Activated naive CD4-positive, alpha-beta T cell treated with anti-CD3 and anti-CD28 coated beads, Interleukin-2, amount 10 ng/mL, durations not matched to agents 7 days and 5 days (primary cell): ENCODE measurements at regions not wholly inside any gene's neighbourhood (a gene's known extent, or its start where the extent isn't known, plus 50 kb on each side); places are given as distances from the start of the nearest gene placed in this dataset.
"Not testable (repeated sequence)": the region's sequence is repeated elsewhere in the genome, so short reads cannot be mapped to it uniquely, and the experiment has no call there.

Source experiments
- CTCF ChIA-PET: fragments of 350-600 bp; sonication (Branson Sonifier 250); formaldehyde crosslinking; loops from one replicate; lab custom pipeline; 2021; ENCODE audit warnings: antibody characterized with exemption; lab: Charles Lee
- DNase-seq: peaks from one replicate; pipeline ENCODE4 v3.0.0-alpha.2; 2020
- H3K27ac Mint-ChIP-seq: one replicate; pipeline ENCODE4 v1.8.0; 2021; ENCODE audit warnings: mild to moderate bottlenecking, moderate library complexity, mixed read lengths
- H3K27me3 Mint-ChIP-seq: one replicate; pipeline ENCODE4 v1.8.0; 2021; ENCODE audit warnings: mild to moderate bottlenecking, mixed read lengths
- H3K36me3 Mint-ChIP-seq: one replicate; pipeline ENCODE4 v1.8.0; 2021; ENCODE audit warnings: mixed read lengths
- H3K4me1 Mint-ChIP-seq: one replicate; pipeline ENCODE4 v1.8.0; 2021; ENCODE audit warnings: mixed read lengths
- H3K4me3 Mint-ChIP-seq: one replicate; pipeline ENCODE4 v1.8.0; 2021; ENCODE audit warnings: mild to moderate bottlenecking, moderate library complexity, mixed read lengths
- H3K9me3 Mint-ChIP-seq: one replicate; pipeline ENCODE4 v1.8.0; 2021; ENCODE audit warnings: mixed read lengths

DNA sequence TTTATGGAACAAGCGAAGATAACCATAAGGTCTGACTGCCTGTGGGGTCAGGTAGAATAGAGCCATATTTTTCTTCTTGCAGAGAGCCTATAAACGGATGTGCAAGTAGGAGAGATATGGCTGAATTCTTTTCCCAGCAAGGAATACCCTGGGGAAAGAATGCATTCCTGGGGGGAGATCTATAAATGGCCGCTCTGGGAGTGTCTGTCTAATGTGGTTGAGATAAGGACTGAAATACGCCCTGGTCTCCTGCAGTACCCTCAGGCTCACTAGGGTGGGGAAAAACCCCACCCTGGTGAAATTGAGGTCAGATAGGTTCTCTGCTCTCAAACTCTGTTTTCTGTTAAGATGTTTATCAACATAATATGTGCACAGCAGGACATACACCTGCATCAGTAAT lies 209.0 kb downstream of the CPXCR1 start:
- H3K36me3 Mint-ChIP-seq, CTCF ChIA-PET, H3K4me1 Mint-ChIP-seq, H3K9me3 Mint-ChIP-seq, H3K27me3 Mint-ChIP-seq, DNase-seq, H3K4me3 Mint-ChIP-seq, H3K27ac Mint-ChIP-seq: not testable (repeated sequence)

DNA sequence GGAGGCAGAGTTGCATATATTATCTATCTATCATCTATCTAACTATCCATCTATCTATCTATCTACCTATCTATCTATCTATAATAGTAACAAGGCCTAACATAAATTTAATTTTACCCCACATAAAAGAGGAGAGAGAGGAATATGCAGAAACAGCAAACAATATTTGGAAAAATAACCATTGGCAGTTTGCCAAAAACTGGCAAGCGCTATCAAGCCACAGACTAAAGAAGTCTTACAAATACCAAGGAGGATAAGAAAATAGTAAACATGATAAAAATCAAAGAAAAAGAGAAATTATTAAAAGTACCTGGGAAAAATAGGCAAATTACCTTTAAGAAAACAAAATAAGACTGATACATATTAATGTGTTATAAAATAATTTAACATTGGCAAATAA lies 230.8 kb downstream of the CPXCR1 start:
- no peaks in the 10 kb centered on the region for H3K9me3 Mint-ChIP-seq
- DNase-seq = no peak
- H3K27me3 Mint-ChIP-seq = no peaks in the 10 kb centered on the region
- H3K36me3 Mint-ChIP-seq = no peaks in the 10 kb centered on the region
- CTCF ChIA-PET = no interaction called here
- H3K4me3 Mint-ChIP-seq = no peak overlapping the region
- no peaks in the 10 kb centered on the region for H3K4me1 Mint-ChIP-seq
- no peak overlapping the region for H3K27ac Mint-ChIP-seq

DNA sequence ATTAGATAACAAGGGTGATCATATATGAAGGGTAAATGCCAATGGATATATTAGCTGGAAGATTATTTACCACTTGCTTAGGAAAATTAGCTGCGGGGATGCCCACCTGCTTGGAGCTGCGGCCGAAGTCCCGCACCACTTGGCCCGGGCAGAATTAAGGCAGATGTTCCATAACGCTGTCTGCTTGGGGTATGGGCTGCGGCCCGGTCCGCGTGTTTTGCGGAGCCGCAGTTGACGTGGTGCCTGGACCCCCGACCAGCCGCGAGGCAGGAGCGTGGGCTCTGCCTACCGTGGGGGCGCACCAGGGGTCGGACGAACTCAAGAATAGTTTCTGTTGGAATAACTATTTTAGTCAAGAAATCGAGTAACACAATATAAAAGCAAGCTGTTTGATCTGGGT lies 235.2 kb downstream of the CPXCR1 start:
- Mint-ChIP-seq H3K36me3 (no peaks in the 10 kb centered on the region), H3K4me1 (no peaks in the 10 kb centered on the region), H3K9me3 (no peaks in the 10 kb centered on the region), H3K27me3 (no peaks in the 10 kb centered on the region), H3K27ac (no peak overlapping the region), H3K4me3 (no peak overlapping the region)
- CTCF ChIA-PET = no interaction called here
- DNase-seq = no peak

DNA sequence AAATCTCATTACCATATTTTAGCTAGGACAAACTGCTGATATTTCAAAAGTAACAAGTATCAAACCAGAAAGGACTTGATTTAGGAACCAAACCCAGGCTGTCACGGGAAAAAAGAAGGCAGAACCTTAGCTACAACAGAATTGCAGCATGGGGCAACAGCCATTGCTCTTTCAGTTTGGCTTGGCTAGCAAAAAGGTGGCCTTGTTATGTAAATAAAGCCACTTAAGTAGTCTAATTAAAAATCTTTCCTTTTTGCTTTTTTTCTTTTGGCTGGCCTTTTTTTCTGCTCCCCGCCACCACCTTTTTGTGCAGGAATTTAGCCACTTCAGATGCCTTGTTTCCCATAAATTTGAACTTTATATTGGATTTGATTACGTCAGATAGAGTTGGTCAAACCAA lies 235.9 kb downstream of the CPXCR1 start:
- H3K36me3 Mint-ChIP-seq = no peaks in the 10 kb centered on the region

DNA sequence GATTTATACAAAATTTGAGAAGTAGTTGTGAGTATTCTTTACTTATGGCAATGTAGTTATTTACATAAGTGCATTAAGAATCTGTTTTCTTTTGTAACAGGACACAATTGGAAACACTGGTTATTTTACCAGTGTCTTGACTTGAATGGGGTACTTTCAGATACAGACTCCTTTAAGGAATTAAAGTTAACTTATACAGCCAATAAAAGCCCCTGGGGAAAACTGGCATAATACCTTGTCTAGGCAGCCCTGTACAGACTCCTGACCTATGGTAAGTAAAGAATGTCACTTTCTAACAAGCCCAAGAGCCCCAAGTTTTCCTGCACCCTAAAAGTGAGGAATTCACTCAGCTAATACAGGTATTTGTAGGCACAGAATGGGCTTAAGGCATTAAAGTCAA lies 241.8 kb downstream of the CPXCR1 start:
- H3K4me3 Mint-ChIP-seq = no peak overlapping the region
- DNase-seq = no peak
- H3K36me3 Mint-ChIP-seq = no peaks in the 10 kb centered on the region
- H3K9me3 Mint-ChIP-seq = no peaks in the 10 kb centered on the region
- CTCF ChIA-PET = no interaction called here
- no peaks in the 10 kb centered on the region for H3K4me1 Mint-ChIP-seq
- no peaks in the 10 kb centered on the region for H3K27me3 Mint-ChIP-seq
- no peak overlapping the region for H3K27ac Mint-ChIP-seq

More for the DNA sequence above, 235.9 kb downstream of the CPXCR1 start:
- no peaks in the 10 kb centered on the region for H3K27me3 Mint-ChIP-seq
- no peak for DNase-seq
- no peak overlapping the region for H3K27ac Mint-ChIP-seq
- no peak overlapping the region for H3K4me3 Mint-ChIP-seq
- no peaks in the 10 kb centered on the region for H3K9me3 Mint-ChIP-seq
- CTCF ChIA-PET = no interaction called here
- no peaks in the 10 kb centered on the region for H3K4me1 Mint-ChIP-seq

DNA sequence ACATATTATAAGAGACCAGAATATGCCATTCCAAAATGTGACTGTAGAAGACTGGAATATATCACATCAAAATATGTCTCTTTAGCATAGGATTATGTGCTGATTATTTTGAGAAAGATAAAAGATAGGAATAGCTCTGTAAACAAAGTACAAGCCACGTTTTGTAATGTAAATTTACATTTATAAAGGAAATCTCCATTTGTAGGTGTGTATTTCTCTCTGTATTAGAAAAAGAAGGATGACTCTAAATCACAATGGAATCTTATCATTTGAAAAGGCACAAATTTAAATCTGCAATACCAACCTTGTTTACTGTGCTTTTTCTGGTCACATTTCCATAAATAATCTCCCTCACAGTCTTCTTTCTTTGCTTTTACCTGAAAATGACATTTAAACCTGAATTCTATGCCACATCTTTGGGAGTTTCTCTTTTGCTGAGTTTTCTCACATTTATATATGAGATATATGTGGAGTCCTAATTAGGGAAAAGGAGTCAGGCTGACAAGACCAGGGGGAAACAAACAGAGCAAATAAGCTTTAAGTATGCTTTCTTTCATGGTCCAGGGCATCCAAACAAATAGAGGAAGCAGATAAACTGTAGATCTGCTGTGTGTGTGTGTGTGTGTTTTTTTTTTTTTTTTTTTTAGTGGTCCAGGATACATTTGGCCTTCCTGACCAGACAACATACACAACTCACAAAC lies 244.0 kb downstream of the CPXCR1 start:
- CTCF ChIA-PET = no interaction called here
- peaks cover 3% of the 10 kb centered on the region for H3K9me3 Mint-ChIP-seq
- DNase-seq = no peak
- H3K27ac Mint-ChIP-seq = no peak overlapping the region
- H3K27me3 Mint-ChIP-seq = no peaks in the 10 kb centered on the region
- no peaks in the 10 kb centered on the region for H3K36me3 Mint-ChIP-seq
- no peaks in the 10 kb centered on the region for H3K4me1 Mint-ChIP-seq
- H3K4me3 Mint-ChIP-seq = no peak overlapping the region

DNA sequence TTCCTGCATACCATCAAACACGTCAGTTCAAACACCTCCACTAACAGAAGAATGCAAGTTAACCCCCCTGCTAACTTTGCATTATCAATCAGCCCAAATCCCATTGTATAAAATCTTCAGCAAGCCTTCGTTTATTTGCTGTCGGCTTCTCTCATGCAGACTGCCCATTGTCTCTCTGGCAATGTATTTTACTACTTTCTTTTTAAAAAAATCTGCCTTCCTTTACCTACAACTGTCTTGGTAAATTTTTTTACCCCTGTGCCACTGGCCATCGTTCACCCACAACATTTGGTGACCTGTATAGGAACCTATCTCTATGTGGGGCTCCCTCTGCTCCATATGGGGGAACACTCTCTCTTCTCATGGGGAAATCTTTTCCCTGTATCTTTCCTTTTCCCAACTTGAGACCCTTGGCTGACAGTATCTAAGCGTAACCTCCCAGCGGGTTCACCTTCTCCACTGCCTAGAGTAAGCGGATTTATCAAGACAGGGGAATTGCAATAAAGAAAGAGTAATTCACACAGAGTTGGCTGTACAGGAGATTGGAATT lies 244.6 kb downstream of the CPXCR1 start:
- no peaks in the 10 kb centered on the region for H3K4me1 Mint-ChIP-seq

DNA sequence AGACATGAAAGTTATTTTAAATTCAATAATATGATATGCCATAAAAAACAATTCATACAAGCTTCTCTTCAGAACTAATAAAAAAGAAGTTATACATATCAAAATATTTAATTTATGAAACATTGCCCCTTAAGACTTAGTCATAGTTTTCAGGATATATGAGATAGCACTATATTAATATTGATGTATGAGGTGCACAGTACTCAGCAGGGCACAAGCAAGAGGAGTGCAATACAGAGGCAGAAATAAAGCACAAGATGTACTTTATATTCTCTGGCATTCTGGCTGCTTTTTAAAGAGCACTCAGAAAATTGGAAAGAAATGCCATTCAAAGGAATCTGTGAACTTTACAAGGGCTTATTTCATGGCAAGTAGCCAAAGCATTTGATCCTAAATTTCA lies 274.9 kb downstream of the CPXCR1 start:
- CTCF ChIA-PET = no interaction called here
- no peak overlapping the region for H3K4me3 Mint-ChIP-seq
- no peaks in the 10 kb centered on the region for H3K4me1 Mint-ChIP-seq
- no peaks in the 10 kb centered on the region for H3K36me3 Mint-ChIP-seq
- no peaks in the 10 kb centered on the region for H3K27me3 Mint-ChIP-seq
- no peak for DNase-seq
- H3K27ac Mint-ChIP-seq = no peak overlapping the region
- H3K9me3 Mint-ChIP-seq = peaks cover 1% of the 10 kb centered on the region

More for the DNA sequence above, 244.6 kb downstream of the CPXCR1 start:
- no peaks in the 10 kb centered on the region for H3K27me3 Mint-ChIP-seq
- H3K4me3 Mint-ChIP-seq = no peak overlapping the region
- H3K36me3 Mint-ChIP-seq = no peaks in the 10 kb centered on the region
- CTCF ChIA-PET = no interaction called here
- no peak overlapping the region for H3K27ac Mint-ChIP-seq
- DNase-seq = no peak
- H3K9me3 Mint-ChIP-seq = peaks cover 3% of the 10 kb centered on the region

DNA sequence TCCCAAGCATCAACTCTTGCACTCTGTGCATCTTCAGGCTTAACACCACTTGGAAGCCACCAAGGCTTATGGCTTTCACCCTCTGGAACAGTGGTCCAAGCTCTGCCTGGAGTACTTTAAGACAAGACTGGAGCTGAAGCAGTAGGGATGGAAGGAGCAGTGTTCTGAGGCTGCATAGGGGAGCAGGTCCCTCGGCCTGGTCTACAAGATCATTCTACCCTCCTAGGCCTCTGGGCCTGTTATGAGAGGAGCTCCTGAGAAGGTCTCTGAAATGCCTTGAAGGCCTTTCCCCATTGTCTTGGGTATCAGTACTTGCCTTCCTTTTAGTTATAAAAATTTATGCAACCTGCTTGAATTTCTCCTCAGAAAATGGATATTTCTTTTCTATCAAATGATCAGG lies 286.7 kb downstream of the CPXCR1 start:
- CTCF ChIA-PET = no interaction called here
- Mint-ChIP-seq H3K4me3 (no peak overlapping the region), H3K36me3 (no peaks in the 10 kb centered on the region), H3K4me1 (no peaks in the 10 kb centered on the region), H3K9me3 (peaks cover 2% of the 10 kb centered on the region), H3K27ac (no peak overlapping the region), H3K27me3 (no peaks in the 10 kb centered on the region)
- no peak for DNase-seq

DNA sequence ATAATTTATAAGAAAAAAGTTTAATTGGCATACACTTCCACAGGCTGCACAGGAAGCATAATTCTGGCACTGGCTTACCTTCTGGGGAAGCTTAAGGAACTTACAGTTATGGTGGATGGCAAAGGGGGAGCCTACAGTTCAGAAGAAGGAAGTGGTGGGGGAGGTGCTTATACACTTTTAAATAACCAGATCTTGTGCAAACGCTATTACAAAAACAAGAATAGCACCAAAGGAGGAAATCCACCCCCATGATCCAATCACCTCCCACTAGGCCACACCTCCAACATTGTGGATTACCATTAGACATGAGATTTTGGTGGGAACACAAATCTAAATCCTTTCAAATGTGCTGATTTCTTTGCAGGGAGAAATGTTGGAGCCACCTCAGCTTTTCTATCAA lies 287.7 kb downstream of the CPXCR1 start:
- CTCF ChIA-PET = no interaction called here
- Mint-ChIP-seq H3K27ac (no peak overlapping the region), H3K36me3 (no peaks in the 10 kb centered on the region), H3K27me3 (no peaks in the 10 kb centered on the region), H3K9me3 (no peaks in the 10 kb centered on the region), H3K4me1 (no peaks in the 10 kb centered on the region), H3K4me3 (no peak overlapping the region)
- no peak for DNase-seq

DNA sequence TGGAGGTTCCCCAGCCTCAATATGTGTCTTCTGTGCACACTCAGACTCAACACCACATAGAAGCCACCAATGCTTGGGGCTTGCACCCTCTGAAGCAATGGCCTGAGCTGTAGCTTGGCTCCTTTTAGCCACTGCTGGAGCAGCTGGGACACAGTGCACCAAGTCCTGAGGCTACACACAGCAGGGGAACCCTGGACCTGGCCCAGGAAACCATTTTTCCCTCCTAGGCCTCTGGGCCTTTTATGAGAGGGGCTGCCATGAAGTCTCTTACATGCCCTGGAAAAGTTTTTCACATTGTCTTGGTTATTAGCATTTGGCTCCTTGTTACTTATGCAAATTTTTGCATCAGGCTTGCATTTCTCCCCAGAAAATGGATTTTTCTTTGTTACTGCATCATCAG lies 306.2 kb downstream of the CPXCR1 start:
- no peaks in the 10 kb centered on the region for H3K36me3 Mint-ChIP-seq
- no peaks in the 10 kb centered on the region for H3K4me1 Mint-ChIP-seq
- no peaks in the 10 kb centered on the region for H3K9me3 Mint-ChIP-seq

DNA sequence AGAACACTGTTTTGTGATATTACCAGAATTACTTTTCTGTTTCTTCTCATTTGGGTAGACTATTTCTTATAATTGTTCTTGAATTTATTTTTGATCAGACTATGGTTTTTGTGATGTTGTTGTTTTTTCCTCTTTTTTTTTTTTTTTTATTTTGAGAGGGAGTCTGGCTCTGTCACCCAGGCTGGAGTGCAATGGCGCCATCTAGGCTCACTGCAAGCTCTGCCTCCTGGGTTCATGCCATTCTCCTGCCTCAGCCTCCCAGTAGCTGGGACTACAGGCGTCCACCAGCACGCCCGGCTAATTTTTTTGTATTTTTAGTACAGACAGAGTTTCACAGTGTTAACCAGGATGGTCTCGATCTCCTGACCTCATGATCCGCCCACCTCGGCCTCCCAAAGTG lies 352.6 kb downstream of the CPXCR1 start:
- H3K4me3 Mint-ChIP-seq, H3K4me1 Mint-ChIP-seq, DNase-seq, H3K9me3 Mint-ChIP-seq, H3K27ac Mint-ChIP-seq, H3K36me3 Mint-ChIP-seq, H3K27me3 Mint-ChIP-seq, CTCF ChIA-PET: not testable (repeated sequence)

More for the DNA sequence above, 306.2 kb downstream of the CPXCR1 start:
- DNase-seq = no peak
- no peaks in the 10 kb centered on the region for H3K27me3 Mint-ChIP-seq
- H3K4me3 Mint-ChIP-seq = no peak overlapping the region
- no peak overlapping the region for H3K27ac Mint-ChIP-seq
- CTCF ChIA-PET = no interaction called here

DNA sequence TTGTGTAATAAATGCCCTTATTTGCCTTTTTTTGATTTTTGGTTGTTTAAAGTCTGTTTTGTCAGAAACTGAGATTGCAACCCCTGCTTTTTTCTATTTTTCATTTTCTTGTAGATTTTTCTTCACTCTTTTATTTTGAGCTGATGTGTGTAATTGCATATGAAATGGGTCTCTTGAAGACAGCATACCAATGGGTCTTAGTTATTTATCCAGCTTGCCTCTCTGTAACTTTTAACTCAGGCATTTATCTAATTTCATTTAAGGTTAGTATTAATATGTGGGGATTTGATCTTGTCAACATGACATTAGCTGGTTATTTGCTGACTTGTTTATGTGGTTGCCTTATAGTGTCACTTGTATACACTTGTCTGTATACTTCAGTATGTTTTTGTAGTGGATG lies 378.0 kb downstream of the CPXCR1 start:
- CTCF ChIA-PET = no interaction called here
- no peaks in the 10 kb centered on the region for H3K27me3 Mint-ChIP-seq
- no peak overlapping the region for H3K4me3 Mint-ChIP-seq
- H3K36me3 Mint-ChIP-seq = no peaks in the 10 kb centered on the region
- no peak overlapping the region for H3K27ac Mint-ChIP-seq
- DNase-seq = no peak
- H3K4me1 Mint-ChIP-seq = no peaks in the 10 kb centered on the region
- H3K9me3 Mint-ChIP-seq = peaks cover 2% of the 10 kb centered on the region
